ENCODE measurements at regions not wholly inside any gene's neighbourhood (a gene's known extent, or its start where the extent isn't known, plus 50 kb on each side); places are given as distances from the start of the nearest gene placed in this dataset.

GRCh38 chr16:82224821-82225220, 54.8 kb upstream of the MPHOSPH6 start:
- no peak for TF ChIP-seq CTCF (IDR thresholded peaks at IDR 0.05)
- TF ChIP-seq POLR2A (IDR thresholded peaks at IDR 0.05), result no peak
